ENCODE measurements at regions not wholly inside any gene's neighbourhood (a gene's known extent, or its start where the extent isn't known, plus 50 kb on each side); places are given as distances from the start of the nearest gene placed in this dataset.
"Not testable (repeated sequence)": the region's sequence is repeated elsewhere in the genome, so short reads cannot be mapped to it uniquely, and the experiment has no call there.

DNA sequence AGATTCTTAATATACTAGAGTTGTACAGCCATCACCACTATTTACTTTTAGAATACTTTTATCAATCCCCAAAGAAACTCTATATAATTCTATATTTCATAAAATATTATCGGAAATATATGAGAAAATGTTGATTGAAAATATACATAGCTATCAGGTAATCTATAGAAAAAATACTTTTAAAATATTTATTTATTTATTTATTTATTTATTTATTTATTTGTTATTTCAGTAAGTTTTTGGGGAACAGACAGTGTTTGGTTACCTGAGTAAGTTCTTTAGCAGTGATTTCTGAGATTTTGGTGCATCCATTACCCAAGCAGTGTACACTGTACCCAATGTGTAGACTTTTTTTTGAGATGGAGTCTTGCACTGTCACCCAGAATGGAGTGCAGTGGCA is 206.6 kb upstream of the DAAM1 start:
- Histone ChIP-seq H3K27ac (replicated peaks) (no peak overlapping the region), H3K36me3 (no peaks in the 10 kb centered on the region), H3K9me3 (replicated peaks) (no peaks in the 10 kb centered on the region), H3K4me1 (peaks cover 26% of the 10 kb centered on the region), H3K4me3 (no peak overlapping the region), H3K27me3 (ENCODE audit: low read depth) (peaks cover 7% of the 10 kb centered on the region)
- TF ChIP-seq, protein P1, sequence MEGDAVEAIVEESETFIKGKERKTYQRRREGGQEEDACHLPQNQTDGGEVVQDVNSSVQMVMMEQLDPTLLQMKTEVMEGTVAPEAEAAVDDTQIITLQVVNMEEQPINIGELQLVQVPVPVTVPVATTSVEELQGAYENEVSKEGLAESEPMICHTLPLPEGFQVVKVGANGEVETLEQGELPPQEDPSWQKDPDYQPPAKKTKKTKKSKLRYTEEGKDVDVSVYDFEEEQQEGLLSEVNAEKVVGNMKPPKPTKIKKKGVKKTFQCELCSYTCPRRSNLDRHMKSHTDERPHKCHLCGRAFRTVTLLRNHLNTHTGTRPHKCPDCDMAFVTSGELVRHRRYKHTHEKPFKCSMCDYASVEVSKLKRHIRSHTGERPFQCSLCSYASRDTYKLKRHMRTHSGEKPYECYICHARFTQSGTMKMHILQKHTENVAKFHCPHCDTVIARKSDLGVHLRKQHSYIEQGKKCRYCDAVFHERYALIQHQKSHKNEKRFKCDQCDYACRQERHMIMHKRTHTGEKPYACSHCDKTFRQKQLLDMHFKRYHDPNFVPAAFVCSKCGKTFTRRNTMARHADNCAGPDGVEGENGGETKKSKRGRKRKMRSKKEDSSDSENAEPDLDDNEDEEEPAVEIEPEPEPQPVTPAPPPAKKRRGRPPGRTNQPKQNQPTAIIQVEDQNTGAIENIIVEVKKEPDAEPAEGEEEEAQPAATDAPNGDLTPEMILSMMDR (IDR thresholded peaks at IDR 0.05; ENCODE audit: borderline replicate concordance) = no peak
- no peak for DNase-seq
- intact Hi-C loops (cut with micrococcal nuclease) = no loop called here

DNA sequence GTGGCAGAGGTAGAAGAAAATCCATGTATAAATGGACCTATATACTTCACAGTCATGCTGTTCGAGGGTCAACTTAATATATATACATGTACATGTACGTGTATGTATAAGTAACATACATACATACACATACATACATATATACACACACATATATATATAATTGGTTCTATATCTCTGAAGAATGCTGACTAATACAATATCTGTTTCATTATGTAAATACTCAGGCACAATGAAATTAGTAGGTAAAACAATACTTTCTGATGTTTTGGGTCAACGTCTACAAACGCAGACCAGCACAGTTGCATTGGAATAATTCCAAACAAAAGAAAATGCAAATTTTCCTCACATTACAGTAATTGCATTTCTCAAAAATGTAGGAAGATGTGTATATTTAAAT is 202.7 kb upstream of the DAAM1 start:
- Histone ChIP-seq H3K27me3 (ENCODE audit: low read depth) (peaks cover 7% of the 10 kb centered on the region), H3K36me3 (no peaks in the 10 kb centered on the region), H3K27ac (replicated peaks) (no peak overlapping the region), H3K4me3 (no peak overlapping the region), H3K9me3 (replicated peaks) (no peaks in the 10 kb centered on the region), H3K4me1 (no peaks in the 10 kb centered on the region)
- TF ChIP-seq, protein P1 (IDR thresholded peaks at IDR 0.05; ENCODE audit: borderline replicate concordance) = no peak
- no peak for DNase-seq
- intact Hi-C loops (cut with micrococcal nuclease) = no loop called here

DNA sequence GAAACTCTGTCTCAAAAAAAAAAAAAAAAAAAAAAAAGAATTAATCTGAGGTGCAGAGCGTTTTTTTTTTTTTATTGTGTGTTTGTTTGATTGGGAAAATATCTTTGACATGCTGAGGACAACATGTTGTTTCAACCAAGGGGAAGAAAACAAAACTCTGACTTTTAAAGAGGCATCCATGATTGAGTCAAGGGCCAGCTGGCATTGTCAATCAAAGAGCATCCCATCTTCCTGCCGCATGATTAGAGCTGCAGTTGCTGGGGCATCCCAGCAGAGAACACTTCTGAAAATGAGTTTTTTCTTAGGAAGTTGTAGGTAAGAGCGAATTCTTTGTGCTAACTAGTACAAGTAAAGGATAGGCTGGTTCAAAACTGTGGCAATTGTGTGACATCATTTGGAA is 200.9 kb upstream of the DAAM1 start:
- TF ChIP-seq, protein P1 (IDR thresholded peaks at IDR 0.05; ENCODE audit: borderline replicate concordance) = no peak
- Histone ChIP-seq H3K9me3 (replicated peaks) (no peaks in the 10 kb centered on the region), H3K36me3 (no peaks in the 10 kb centered on the region), H3K4me1 (no peaks in the 10 kb centered on the region), H3K4me3 (no peak overlapping the region), H3K27me3 (ENCODE audit: low read depth) (peaks cover 7% of the 10 kb centered on the region), H3K27ac (replicated peaks) (no peak overlapping the region)
- intact Hi-C loops (cut with micrococcal nuclease) = no loop called here
- DNase-seq = no peak

DNA sequence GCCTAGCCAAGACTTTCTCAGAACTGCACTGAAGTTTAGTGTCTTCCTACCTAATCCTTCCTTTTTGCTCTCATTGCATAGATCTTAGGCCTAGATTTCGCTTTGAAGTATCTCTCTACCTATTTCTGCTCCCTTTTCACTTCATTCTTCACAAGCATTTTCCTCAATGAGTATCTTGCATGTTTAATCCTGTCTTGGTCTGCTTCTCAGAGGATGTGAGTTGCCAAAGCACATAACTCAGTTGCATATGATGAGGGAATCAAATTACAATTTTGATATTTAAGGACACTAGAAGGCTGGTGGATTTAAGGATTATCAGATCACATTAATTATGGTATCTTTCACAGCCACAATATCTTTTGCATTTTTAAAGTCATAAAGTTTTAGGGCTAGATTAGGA is 195.5 kb upstream of the DAAM1 start:
- no peaks in the 10 kb centered on the region for H3K9me3 ChIP-seq (replicated peaks)
- intact Hi-C loops (cut with micrococcal nuclease) = no loop called here
- no peak for DNase-seq
- H3K4me1 ChIP-seq = no peaks in the 10 kb centered on the region
- H3K4me3 ChIP-seq = no peak overlapping the region
- TF ChIP-seq, protein P1 (IDR thresholded peaks at IDR 0.05; ENCODE audit: borderline replicate concordance) = no peak
- no peaks in the 10 kb centered on the region for H3K27me3 ChIP-seq (ENCODE audit: low read depth)
- no peaks in the 10 kb centered on the region for H3K36me3 ChIP-seq
- no peak overlapping the region for H3K27ac ChIP-seq (replicated peaks)

DNA sequence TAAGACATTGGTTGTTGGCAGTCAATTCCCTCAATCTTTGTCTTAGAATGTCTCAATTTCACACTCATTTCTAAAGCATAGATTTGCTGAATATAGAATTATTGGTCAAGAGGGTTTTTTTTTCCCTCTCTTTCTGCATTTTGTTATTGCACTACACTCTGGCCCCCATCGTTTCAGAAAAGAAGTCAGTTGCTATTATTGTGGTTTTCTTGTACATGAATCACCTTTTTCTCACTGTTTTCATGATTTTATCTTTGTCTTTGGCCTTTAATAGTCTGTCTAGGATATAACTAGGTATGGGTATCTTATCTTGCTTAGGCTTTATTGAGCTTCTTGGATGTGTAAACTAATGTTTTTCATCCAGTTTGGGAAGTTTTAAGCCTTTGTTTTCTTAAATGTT is 194.3 kb upstream of the DAAM1 start:
- no peaks in the 10 kb centered on the region for H3K36me3 ChIP-seq
- TF ChIP-seq, protein P1 (IDR thresholded peaks at IDR 0.05; ENCODE audit: borderline replicate concordance) = no peak
- H3K9me3 ChIP-seq (replicated peaks) = no peaks in the 10 kb centered on the region
- no peak overlapping the region for H3K4me3 ChIP-seq
- no peak for DNase-seq
- no peak overlapping the region for H3K27ac ChIP-seq (replicated peaks)
- intact Hi-C loops (cut with micrococcal nuclease) = no loop called here
- no peaks in the 10 kb centered on the region for H3K27me3 ChIP-seq (ENCODE audit: low read depth)
- H3K4me1 ChIP-seq = no peaks in the 10 kb centered on the region

DNA sequence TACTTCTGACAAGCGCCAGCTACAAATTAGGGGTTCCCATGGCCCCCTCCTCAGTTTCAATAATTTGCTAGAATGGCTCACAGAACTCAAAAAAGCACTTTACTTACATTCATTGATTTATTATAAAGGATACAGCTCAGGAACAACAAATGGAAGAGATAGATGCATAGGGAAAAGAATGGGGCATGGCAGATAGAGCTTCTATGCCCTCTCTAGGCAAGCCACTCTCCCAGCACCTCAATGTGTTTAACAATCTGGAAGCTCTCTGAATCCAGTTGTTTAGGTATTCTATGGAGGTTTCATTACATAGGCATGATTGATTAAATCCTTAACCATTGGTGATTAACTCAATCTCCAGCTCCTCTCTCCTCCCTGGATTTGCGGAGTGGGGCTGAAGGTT is 184.5 kb upstream of the DAAM1 start:
- Histone ChIP-seq H3K36me3 (no peaks in the 10 kb centered on the region), H3K4me3 (no peak overlapping the region), H3K27ac (replicated peaks) (no peak overlapping the region), H3K9me3 (replicated peaks) (no peaks in the 10 kb centered on the region), H3K27me3 (ENCODE audit: low read depth) (no peaks in the 10 kb centered on the region), H3K4me1 (no peaks in the 10 kb centered on the region)
- intact Hi-C loops (cut with micrococcal nuclease) = no loop called here
- DNase-seq = no peak
- TF ChIP-seq, protein P1 (IDR thresholded peaks at IDR 0.05; ENCODE audit: borderline replicate concordance) = peak; percentile 30

DNA sequence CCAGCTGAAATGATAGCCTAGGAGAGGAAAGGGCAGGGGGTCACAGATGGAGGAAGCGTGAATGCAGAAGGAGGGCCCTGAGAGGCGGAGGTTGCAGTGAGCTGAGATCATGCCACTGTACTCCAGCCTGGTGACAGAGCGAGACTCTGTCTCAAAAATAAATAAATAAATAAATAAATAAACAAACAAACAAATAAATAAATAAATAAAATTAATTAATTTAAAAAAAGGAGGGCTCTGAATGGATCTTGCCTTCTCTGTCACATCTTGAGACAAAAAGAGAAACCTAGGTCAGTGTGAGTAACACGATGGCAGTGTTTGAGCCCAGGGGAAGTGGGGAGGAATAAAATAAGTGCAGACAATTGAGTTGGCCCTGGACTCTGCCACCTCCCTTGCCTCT is 182.3 kb upstream of the DAAM1 start:
- DNase-seq; intact Hi-C loops (cut with micrococcal nuclease): not testable (repeated sequence)

More for the DNA sequence above, 182.3 kb upstream of the DAAM1 start:
- not testable (repeated sequence) for H3K27me3 ChIP-seq (ENCODE audit: low read depth); H3K9me3 ChIP-seq (replicated peaks); H3K4me3 ChIP-seq; H3K36me3 ChIP-seq; H3K4me1 ChIP-seq; H3K27ac ChIP-seq (replicated peaks)

All from left ventricle myocardium inferior (tissue), 1 donor.